ENCODE measurements at regions not wholly inside any gene's neighbourhood (a gene's known extent, or its start where the extent isn't known, plus 50 kb on each side); places are given as distances from the start of the nearest gene placed in this dataset.

DNA sequence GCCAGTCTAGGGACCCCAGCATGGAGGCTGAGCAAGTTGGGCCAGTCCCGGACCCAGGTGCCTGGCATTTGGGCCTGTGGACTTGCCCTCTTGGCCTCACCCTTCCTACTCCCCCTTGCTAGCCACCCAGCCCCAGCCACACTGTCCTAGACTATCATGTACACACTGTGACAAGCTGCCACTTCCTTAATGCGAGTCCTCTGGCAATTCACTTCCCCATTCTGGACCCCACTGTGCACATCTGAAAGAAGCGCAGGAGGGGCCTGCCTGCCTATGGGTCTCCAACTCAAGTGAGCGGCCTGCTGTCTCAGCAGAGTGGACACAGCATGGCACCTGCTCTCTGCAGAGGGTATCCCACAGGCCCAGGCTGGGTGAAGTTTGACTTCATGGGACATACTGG lies 68.5 kb upstream of the LMO1 start:
- TF ChIP-seq POLR2AphosphoS5 (IDR thresholded peaks at IDR 0.05) = no peak
- TF ChIP-seq, protein P1, sequence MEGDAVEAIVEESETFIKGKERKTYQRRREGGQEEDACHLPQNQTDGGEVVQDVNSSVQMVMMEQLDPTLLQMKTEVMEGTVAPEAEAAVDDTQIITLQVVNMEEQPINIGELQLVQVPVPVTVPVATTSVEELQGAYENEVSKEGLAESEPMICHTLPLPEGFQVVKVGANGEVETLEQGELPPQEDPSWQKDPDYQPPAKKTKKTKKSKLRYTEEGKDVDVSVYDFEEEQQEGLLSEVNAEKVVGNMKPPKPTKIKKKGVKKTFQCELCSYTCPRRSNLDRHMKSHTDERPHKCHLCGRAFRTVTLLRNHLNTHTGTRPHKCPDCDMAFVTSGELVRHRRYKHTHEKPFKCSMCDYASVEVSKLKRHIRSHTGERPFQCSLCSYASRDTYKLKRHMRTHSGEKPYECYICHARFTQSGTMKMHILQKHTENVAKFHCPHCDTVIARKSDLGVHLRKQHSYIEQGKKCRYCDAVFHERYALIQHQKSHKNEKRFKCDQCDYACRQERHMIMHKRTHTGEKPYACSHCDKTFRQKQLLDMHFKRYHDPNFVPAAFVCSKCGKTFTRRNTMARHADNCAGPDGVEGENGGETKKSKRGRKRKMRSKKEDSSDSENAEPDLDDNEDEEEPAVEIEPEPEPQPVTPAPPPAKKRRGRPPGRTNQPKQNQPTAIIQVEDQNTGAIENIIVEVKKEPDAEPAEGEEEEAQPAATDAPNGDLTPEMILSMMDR (IDR thresholded peaks at IDR 0.05 in 8 of 11, conservative IDR thresholded peaks at IDR 0.05 in 3 of 11) = no peak
- no peak for TF ChIP-seq POLR2A (IDR thresholded peaks at IDR 0.05)

Measured in spleen (tissue), 7 donors.